Peyer's patch (tissue), 4 donors: ENCODE measurements at regions not wholly inside any gene's neighbourhood (a gene's known extent, or its start where the extent isn't known, plus 50 kb on each side); places are given as distances from the start of the nearest gene placed in this dataset.

Experiments
- DNase-seq, 3 donors: peaks; one replicate each; pipeline ENCODE4 v3.0.0-alpha.2; 2017 to 2019
- H3K27ac ChIP-seq, 4 donors: fragments of 200-600 bp; sonication (generic); one replicate each; pipeline ENCODE4 v1.5.1; 2016 to 2019
- H3K27me3 ChIP-seq, 2 donors: fragments of 200-600 bp; sonication (generic); one replicate each; pipeline ENCODE4 v1.5.1; 2019
- H3K36me3 ChIP-seq, 3 donors: fragments of 200-600 bp; sonication (generic); one replicate each; pipeline ENCODE4 v1.5.1; 2016 to 2019
- H3K4me1 ChIP-seq, 4 donors: fragments of 200-600 bp; sonication (generic); one replicate each; pipeline ENCODE4 v1.5.1; 2016 to 2019
- H3K4me3 ChIP-seq, 4 donors: fragments of 200-600 bp; sonication (generic); 1 replicate in 3 of 4; 2 replicates in 1 of 4; pipeline ENCODE4 v1.5.1; 2016 to 2019; ENCODE audit warnings: mild to moderate bottlenecking in 1 of 4
- H3K9me3 ChIP-seq, 4 donors: fragments of 200-600 bp; sonication (generic); one replicate each; pipeline ENCODE4 v1.5.1; 2016 to 2019; ENCODE audit warnings: mild to moderate bottlenecking in 1 of 4
- POLR2A ChIP-seq, 2 donors: fragments of 450-650 bp; IDR thresholded peaks; one replicate each; pipeline ENCODE4 v1.5.1; 2017; ENCODE audit warnings: antibody characterized with exemption in 2 of 2, mild to moderate bottlenecking in 2 of 2, moderate library complexity in 2 of 2
- TF ChIP-seq, protein P1 (sequence below), 6 experiments: fragments of 450-650 bp in 4 of 6; fragments of 200-600 bp in 2 of 6; sonication (generic) in 1 of 6; IDR thresholded peaks; one replicate each; pipeline ENCODE4 v1.5.1; 2017 to 2019; ENCODE audit warnings: antibody characterized with exemption in 6 of 6, mild to moderate bottlenecking in 3 of 6, moderate library complexity in 1 of 6

DNA sequence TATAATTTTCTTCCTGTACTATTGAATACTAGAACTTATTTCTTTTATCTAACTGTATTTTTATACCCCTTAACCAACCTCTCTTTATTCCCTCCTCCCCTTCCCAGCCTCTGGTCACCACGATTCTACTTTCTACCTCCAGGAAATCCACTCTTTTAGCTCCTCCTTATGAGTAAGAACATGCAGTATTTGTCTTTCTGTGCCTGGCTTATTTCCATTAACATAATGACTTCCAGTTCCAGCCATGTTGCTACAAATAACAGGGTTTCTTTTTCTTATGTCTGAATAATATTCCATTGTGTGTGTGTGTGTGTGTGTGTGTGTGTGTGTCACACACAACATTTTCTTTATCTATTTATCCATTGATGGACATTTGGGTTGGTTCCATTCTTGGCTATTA is 152.3 kb upstream of the OLIG3 start:
- H3K4me1 ChIP-seq, result peaks cover 0 to 12% (median 3%) of the 10 kb centered on the region in 4 donors
- DNase-seq, result no peak
- H3K27me3 ChIP-seq, result no peaks in the 10 kb centered on the region
- H3K9me3 ChIP-seq, result no peaks in the 10 kb centered on the region
- no peak for TF ChIP-seq POLR2A (IDR thresholded peaks at IDR 0.05)
- TF ChIP-seq, protein P1, sequence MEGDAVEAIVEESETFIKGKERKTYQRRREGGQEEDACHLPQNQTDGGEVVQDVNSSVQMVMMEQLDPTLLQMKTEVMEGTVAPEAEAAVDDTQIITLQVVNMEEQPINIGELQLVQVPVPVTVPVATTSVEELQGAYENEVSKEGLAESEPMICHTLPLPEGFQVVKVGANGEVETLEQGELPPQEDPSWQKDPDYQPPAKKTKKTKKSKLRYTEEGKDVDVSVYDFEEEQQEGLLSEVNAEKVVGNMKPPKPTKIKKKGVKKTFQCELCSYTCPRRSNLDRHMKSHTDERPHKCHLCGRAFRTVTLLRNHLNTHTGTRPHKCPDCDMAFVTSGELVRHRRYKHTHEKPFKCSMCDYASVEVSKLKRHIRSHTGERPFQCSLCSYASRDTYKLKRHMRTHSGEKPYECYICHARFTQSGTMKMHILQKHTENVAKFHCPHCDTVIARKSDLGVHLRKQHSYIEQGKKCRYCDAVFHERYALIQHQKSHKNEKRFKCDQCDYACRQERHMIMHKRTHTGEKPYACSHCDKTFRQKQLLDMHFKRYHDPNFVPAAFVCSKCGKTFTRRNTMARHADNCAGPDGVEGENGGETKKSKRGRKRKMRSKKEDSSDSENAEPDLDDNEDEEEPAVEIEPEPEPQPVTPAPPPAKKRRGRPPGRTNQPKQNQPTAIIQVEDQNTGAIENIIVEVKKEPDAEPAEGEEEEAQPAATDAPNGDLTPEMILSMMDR (IDR thresholded peaks at IDR 0.05), result no peak
- no peak overlapping the region for H3K27ac ChIP-seq
- H3K4me3 ChIP-seq, result no peak overlapping the region
- H3K36me3 ChIP-seq, result no peaks in the 10 kb centered on the region

DNA sequence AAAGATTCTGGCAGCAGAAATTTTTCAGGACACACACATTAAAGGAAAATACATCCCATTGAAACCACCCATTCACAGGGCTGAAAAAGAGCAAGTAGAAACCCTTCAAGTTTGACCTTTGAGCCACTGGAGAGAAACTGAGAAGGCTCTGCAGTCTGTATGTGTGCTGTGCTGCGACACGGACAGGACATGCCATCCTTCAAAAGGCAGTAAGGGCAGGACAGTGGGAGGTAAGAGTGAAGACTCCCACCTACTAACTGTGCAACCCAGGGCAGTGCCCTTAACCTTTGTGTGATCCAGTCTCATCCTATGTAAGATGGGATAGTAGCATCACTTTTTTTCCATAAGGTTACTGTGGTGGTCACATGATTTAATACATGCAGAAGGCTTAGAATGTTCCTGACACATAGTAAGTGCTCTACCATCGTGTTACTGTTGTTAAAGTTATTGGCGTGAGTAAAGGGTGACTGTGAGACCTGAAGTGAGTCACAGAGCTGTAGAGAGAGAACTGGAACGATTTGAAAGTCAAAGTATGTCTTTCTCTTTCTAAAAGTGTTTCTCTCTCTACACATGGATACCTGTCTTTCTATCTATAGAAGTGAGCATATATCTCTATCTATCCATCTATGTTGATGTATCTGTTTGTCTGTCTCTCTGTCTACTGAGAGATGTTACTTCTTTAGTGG is 153.7 kb upstream of the OLIG3 start:
- H3K27me3 ChIP-seq, result no peaks in the 10 kb centered on the region
- no peaks in the 10 kb centered on the region for H3K36me3 ChIP-seq
- peak overlapping the region in 3 of 4 donors; percentile 53 to 79 (median 77) for H3K27ac ChIP-seq
- H3K4me1 ChIP-seq, result peaks cover 0 to 14% (median 5%) of the 10 kb centered on the region in 4 donors
- TF ChIP-seq, protein P1 (IDR thresholded peaks at IDR 0.05), result no peak
- no peak for TF ChIP-seq POLR2A (IDR thresholded peaks at IDR 0.05)
- peak overlapping the region in 2 of 4 donors; percentile 6 to 18 for H3K4me3 ChIP-seq
- H3K9me3 ChIP-seq, result peaks cover 0 to 2% (median 0%) of the 10 kb centered on the region in 4 donors
- no peak for DNase-seq

DNA sequence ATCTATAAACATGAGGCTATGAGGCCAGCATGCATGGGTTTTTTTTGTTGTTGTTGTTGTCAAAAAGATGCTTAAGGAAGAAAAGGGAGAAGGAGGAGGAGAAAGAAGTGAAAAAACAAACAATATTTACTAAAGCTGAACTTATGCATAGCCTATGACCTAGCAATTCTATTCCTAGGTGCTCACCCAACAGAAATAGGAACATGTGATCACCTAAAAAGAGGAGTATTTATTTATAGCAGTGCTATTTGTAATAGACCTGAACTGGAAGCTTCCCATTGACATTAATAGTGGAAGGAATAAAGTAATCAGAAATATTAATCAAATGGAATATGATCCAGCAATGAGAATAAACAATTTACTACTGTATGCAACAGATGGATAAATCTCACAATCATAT is 156.5 kb upstream of the OLIG3 start:
- no peak for TF ChIP-seq POLR2A (IDR thresholded peaks at IDR 0.05)
- TF ChIP-seq, protein P1 (IDR thresholded peaks at IDR 0.05), result no peak
- no peaks in the 10 kb centered on the region for H3K27me3 ChIP-seq
- H3K4me3 ChIP-seq, result no peak overlapping the region
- peak overlapping the region in 3 of 4 donors; percentile 74 to 91 (median 80) for H3K27ac ChIP-seq
- H3K4me1 ChIP-seq, result peaks cover 0 to 17% (median 5%) of the 10 kb centered on the region in 4 donors
- no peaks in the 10 kb centered on the region for H3K36me3 ChIP-seq
- H3K9me3 ChIP-seq, result peaks cover 0 to 17% (median 0%) of the 10 kb centered on the region in 4 donors
- DNase-seq, result no peak

DNA sequence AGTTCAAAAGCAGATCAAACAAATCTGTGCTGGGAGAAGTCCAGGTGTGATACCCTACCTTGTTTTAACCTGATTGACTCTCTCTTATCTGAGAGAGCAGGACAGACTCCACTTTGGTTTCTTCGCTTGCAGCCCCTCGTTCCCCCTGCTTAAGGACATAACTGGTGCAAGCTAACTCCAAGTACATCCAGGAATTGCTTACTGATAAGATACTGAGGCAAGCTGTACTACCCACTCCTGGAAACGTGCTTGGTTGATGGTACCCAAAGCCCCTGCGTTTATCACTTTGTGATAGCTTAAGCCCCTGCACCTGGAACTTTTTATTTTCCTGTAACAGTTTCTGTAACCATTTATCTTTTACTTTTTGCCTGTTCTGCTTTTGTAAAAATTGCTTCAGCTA is 157.0 kb upstream of the OLIG3 start:
- H3K27me3 ChIP-seq, result no peaks in the 10 kb centered on the region
- TF ChIP-seq, protein P1 (IDR thresholded peaks at IDR 0.05), result no peak
- TF ChIP-seq POLR2A (IDR thresholded peaks at IDR 0.05), result no peak
- DNase-seq, result no peak
- H3K27ac ChIP-seq, result peak overlapping the region in 3 of 4 donors; percentile 74 to 91 (median 80)
- H3K36me3 ChIP-seq, result no peaks in the 10 kb centered on the region
- H3K9me3 ChIP-seq, result peaks cover 0 to 17% (median 0%) of the 10 kb centered on the region in 4 donors
- peaks cover 0 to 17% (median 5%) of the 10 kb centered on the region in 4 donors for H3K4me1 ChIP-seq
- H3K4me3 ChIP-seq, result no peak overlapping the region

DNA sequence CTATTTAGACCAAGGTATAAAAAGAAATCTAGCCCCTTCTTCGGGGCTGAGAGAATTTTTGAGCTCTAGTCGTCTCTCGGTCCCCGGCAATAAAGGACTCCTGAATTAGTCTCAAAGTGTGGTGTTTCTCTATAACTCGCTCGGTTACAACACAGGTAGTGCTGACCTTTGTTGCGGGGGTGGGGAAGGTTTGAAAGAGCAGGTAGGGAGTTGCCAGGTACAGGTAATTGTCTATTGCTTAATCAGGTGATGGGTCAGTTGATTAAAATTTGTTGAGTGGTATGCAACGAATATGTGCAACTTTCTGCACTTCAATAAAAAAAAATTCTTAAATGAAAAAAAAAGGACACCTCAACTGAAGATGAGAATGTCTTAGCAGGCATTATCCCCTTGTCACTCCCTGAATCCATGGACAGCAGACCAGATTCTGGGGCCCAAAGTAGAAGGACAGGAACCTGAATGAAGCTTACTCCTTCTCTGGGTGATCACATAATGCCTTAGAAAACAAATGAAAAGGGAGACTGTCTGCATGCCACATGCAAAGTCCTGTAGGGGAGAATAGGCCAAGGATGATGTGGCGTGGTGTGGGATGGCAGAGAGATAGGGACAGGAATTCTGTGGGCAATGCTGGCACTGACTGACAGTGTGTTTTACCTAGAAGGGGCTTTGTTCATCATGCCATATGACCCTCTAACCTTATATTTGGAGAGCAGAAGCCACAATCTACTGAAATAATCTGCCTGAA is 157.6 kb upstream of the OLIG3 start:
- peaks cover 0 to 17% (median 5%) of the 10 kb centered on the region in 4 donors for H3K4me1 ChIP-seq
- H3K27ac ChIP-seq, result peak overlapping the region in 3 of 4 donors; percentile 74 to 91 (median 80)
- TF ChIP-seq, protein P1 (IDR thresholded peaks at IDR 0.05), result no peak
- TF ChIP-seq POLR2A (IDR thresholded peaks at IDR 0.05), result peak in 1 of 2 donors; percentile 42
- H3K9me3 ChIP-seq, result peaks cover 0 to 17% (median 0%) of the 10 kb centered on the region in 4 donors
- no peaks in the 10 kb centered on the region for H3K36me3 ChIP-seq
- peak in 2 of 3 donors; percentile 72 to 88 for DNase-seq
- H3K4me3 ChIP-seq, result no peak overlapping the region
- no peaks in the 10 kb centered on the region for H3K27me3 ChIP-seq
